IMR-90 (cell line): ENCODE measurements at regions not wholly inside any gene's neighbourhood (a gene's known extent, or its start where the extent isn't known, plus 50 kb on each side); places are given as distances from the start of the nearest gene placed in this dataset.

ENCODE experiments used
- ATAC-seq: fragments of 200-7000 bp; cut with Tn5 transposase; 2 replicates; pipeline ENCODE4 v1.9.1; 2020; ENCODE audit warnings: low read depth, mild to moderate bottlenecking, moderate library complexity
- BruUV-seq: library from RNA; stranded (reverse); fragments of 400-500 nt; replicated peaks from 2 replicates; lab custom pipeline; 2021; lab: Mats Ljungman, UMichigan
- CTCF ChIA-PET: fragments of 300-600 bp; formaldehyde crosslinking; extraction: SDS; loops from one replicate; lab custom pipeline; 2021; ENCODE audit warnings: antibody characterized with exemption; lab: Yijun Ruan, JAX
- POLR2A ChIA-PET: fragments of 300-600 bp; sonication (Branson Sonifier 250); formaldehyde crosslinking; loops from one replicate; lab custom pipeline; 2022; ENCODE audit warnings: antibody characterized with exemption; ENCODE audit not compliant: unreplicated experiment; lab: Charles Lee
- DNase-seq: peaks from one replicate; pipeline ENCODE4 v3.0.0; 2013
- H2AFZ ChIP-seq: replicated peaks from 2 replicates; pipeline ENCODE3; 2013; ENCODE audit warnings: low read length, mild to moderate bottlenecking; ENCODE audit not compliant: poor library complexity
- H2AK5ac ChIP-seq: 2 replicates; pipeline ENCODE4 v1.6.1; 2013; ENCODE audit warnings: low read depth, low read length, inconsistent platforms
- H2AK9ac ChIP-seq: replicated peaks from 2 replicates; pipeline ENCODE3; 2013; ENCODE audit warnings: mild to moderate bottlenecking, low read depth, low read length, moderate library complexity; ENCODE audit not compliant: poor library complexity
- H2BK120ac ChIP-seq: 2 replicates; pipeline ENCODE4 v1.6.1; 2013; ENCODE audit warnings: low read depth, low read length, inconsistent platforms
- H2BK15ac ChIP-seq: 3 replicates; pipeline ENCODE4 v1.6.1; 2013; ENCODE audit warnings: low read depth, low read length, inconsistent platforms
- H2BK20ac ChIP-seq: 2 replicates; pipeline ENCODE4 v1.6.1; 2013; ENCODE audit warnings: low read depth, mild to moderate bottlenecking, inconsistent platforms, low read length, moderate library complexity
- H2BK5ac ChIP-seq: 2 replicates; pipeline ENCODE4 v1.6.1; 2013; ENCODE audit warnings: mild to moderate bottlenecking, low read depth, low read length, inconsistent platforms; ENCODE audit not compliant: poor library complexity, severe bottlenecking
- H3K14ac ChIP-seq: replicated peaks from 2 replicates; pipeline ENCODE4 v1.6.1; 2013; ENCODE audit warnings: low read depth, low read length, inconsistent platforms
- H3K18ac ChIP-seq: 2 replicates; pipeline ENCODE4 v1.6.1; 2013; ENCODE audit warnings: low read depth, low read length, control low read depth
- H3K23ac ChIP-seq: 2 replicates; pipeline ENCODE4 v1.6.1; 2013; ENCODE audit warnings: low read depth, low read length, inconsistent platforms
- H3K27ac ChIP-seq: 2 replicates; pipeline ENCODE4 v1.5.1; 2013; ENCODE audit warnings: mild to moderate bottlenecking, control low read depth, low read length; ENCODE audit not compliant: insufficient read depth
- H3K27me3 ChIP-seq: 2 replicates; pipeline ENCODE4 v1.6.1; 2013; ENCODE audit warnings: low read length; ENCODE audit not compliant: control insufficient read depth, insufficient read depth
- H3K36me3 ChIP-seq: 2 replicates; pipeline ENCODE4 v1.6.1; 2013; ENCODE audit warnings: low read length, mixed read lengths; ENCODE audit not compliant: control insufficient read depth, insufficient read depth
- H3K4ac ChIP-seq: 2 replicates; pipeline ENCODE4 v1.6.1; 2013; ENCODE audit warnings: low read depth, low read length, inconsistent platforms
- H3K4me1 ChIP-seq: 2 replicates; pipeline ENCODE4 v1.6.1; 2013; ENCODE audit warnings: low read length, mixed read lengths; ENCODE audit not compliant: control insufficient read depth, insufficient read depth
- H3K4me2 ChIP-seq: 2 replicates; pipeline ENCODE4 v1.6.1; 2013; ENCODE audit warnings: low read depth, mild to moderate bottlenecking, control low read depth, low read length, moderate library complexity
- H3K4me3 ChIP-seq: 2 replicates; pipeline ENCODE4 v1.5.1; 2013; ENCODE audit warnings: low read depth, mild to moderate bottlenecking, control low read depth, low read length, moderate library complexity; ENCODE audit not compliant: insufficient read depth
- H3K56ac ChIP-seq: 2 replicates; pipeline ENCODE4 v1.6.1; 2013; ENCODE audit warnings: low read length, inconsistent platforms; ENCODE audit not compliant: insufficient read depth; ENCODE audit errors: extremely low read depth
- H3K79me1 ChIP-seq, 2 experiments: 2 replicates each; pipeline ENCODE4 v1.6.1; 2013; ENCODE audit warnings: low read length in 2 of 2, inconsistent platforms in 1 of 2, low read depth in 1 of 2
- H3K9ac ChIP-seq: 2 replicates; pipeline ENCODE4 v1.6.1; 2013; ENCODE audit warnings: low read depth, low read length, control low read depth
- H3K9me1 ChIP-seq: 2 replicates; pipeline ENCODE4 v1.6.1; 2013; ENCODE audit warnings: low read length, inconsistent platforms; ENCODE audit not compliant: insufficient read depth
- H3K9me3 ChIP-seq: 2 replicates; pipeline ENCODE4 v1.6.1; 2013; ENCODE audit warnings: low read length; ENCODE audit not compliant: control insufficient read depth, insufficient read depth
- H4K20me1 ChIP-seq: 2 replicates; pipeline ENCODE4 v1.6.1; 2013; ENCODE audit warnings: low read length, inconsistent platforms; ENCODE audit not compliant: insufficient read depth
- H4K5ac ChIP-seq: 2 replicates; pipeline ENCODE4 v1.6.1; 2013; ENCODE audit warnings: mild to moderate bottlenecking, low read depth, low read length, control low read depth
- H4K8ac ChIP-seq, 2 experiments: 2 replicates each; pipeline ENCODE4 v1.6.1; 2013; ENCODE audit warnings: low read depth in 2 of 2, low read length in 2 of 2, control low read depth in 1 of 2, inconsistent platforms in 1 of 2
- H4K91ac ChIP-seq: 2 replicates; pipeline ENCODE4 v1.6.1; 2013; ENCODE audit warnings: low read depth, low read length, inconsistent platforms; ENCODE audit not compliant: insufficient read depth
- BHLHE40 ChIP-seq: fragments of 150-350 bp; IDR thresholded peaks from 2 replicates; pipeline ENCODE4 v1.6.1; 2016; ENCODE audit warnings: mild to moderate bottlenecking, low read depth, low read length
- CEBPB ChIP-seq: IDR thresholded peaks from 2 replicates; pipeline ENCODE4 v1.6.1; 2012; ENCODE audit warnings: low read depth, low read length, improper control_type of control experiment
- CHD1 ChIP-seq: IDR thresholded peaks from 2 replicates; pipeline ENCODE4 v1.6.1; 2012; ENCODE audit warnings: low read depth, low read length, improper control_type of control experiment
- FOS ChIP-seq: fragments of 150-350 bp; IDR thresholded peaks from 2 replicates; pipeline ENCODE4 v1.6.1; 2016; ENCODE audit warnings: low read depth, low read length
- MAFK ChIP-seq: IDR thresholded peaks from 2 replicates; pipeline ENCODE4 v1.6.1; 2012; ENCODE audit warnings: low read depth, low read length, improper control_type of control experiment
- MAZ ChIP-seq: IDR thresholded peaks from 2 replicates; pipeline ENCODE4 v1.6.1; 2012; ENCODE audit warnings: low read depth, mild to moderate bottlenecking, low read length, improper control_type of control experiment, moderate library complexity, borderline replicate concordance
- MXI1 ChIP-seq: IDR thresholded peaks from 2 replicates; pipeline ENCODE4 v1.6.1; 2012; ENCODE audit warnings: low read depth, mild to moderate bottlenecking, low read length, moderate library complexity, borderline replicate concordance
- NFE2L2 ChIP-seq: fragments of 150-350 bp; IDR thresholded peaks from 2 replicates; pipeline ENCODE4 v1.6.1; 2016; ENCODE audit warnings: low read depth, mild to moderate bottlenecking, low read length
- POLR2A ChIP-seq: IDR thresholded peaks from 2 replicates; pipeline ENCODE4 v1.6.1; 2012; ENCODE audit warnings: mild to moderate bottlenecking, low read depth, low read length
- RCOR1 ChIP-seq: IDR thresholded peaks from 2 replicates; pipeline ENCODE4 v1.6.1; 2012; ENCODE audit warnings: mild to moderate bottlenecking, low read length, improper control_type of control experiment; ENCODE audit not compliant: insufficient replicate concordance
- RFX5 ChIP-seq: IDR thresholded peaks from 2 replicates; pipeline ENCODE4 v1.8.0; 2012; ENCODE audit warnings: low read depth, mild to moderate bottlenecking, low read length, moderate library complexity
- SMC3 ChIP-seq: fragments of 150-350 bp; IDR thresholded peaks from 2 replicates; pipeline ENCODE4 v1.6.1; 2016; ENCODE audit warnings: low read depth, mild to moderate bottlenecking, antibody characterized with exemption, low read length, moderate library complexity
- WGBS, 2 experiments: methylation state at CpG; one replicate each; pipeline versions ENCODE4 v1.1.5 to v1.1.7; 2013; ENCODE audit warnings: missing lambda C conversion rate in 2 of 2; ENCODE audit not compliant: insufficient read length in 1 of 2; ENCODE audit errors: extremely low coverage in 2 of 2; 5-methylcytosine and 5-hydroxymethylcytosine counted together
- dilution Hi-C: fragments of 300-500 bp; cut with HindIII; formaldehyde crosslinking; loops from one replicate; pipeline ENCODE4 v1.14.3; 2018; ENCODE audit warnings: low sequenced_read_pairs; ENCODE audit not compliant: unreplicated experiment
- in situ Hi-C: fragments of 300-500 bp; cut with MboI; formaldehyde crosslinking; loops from 3 replicates; pipeline ENCODE4 v1.14.3; 2019; ENCODE audit warnings: low sequenced_read_pairs, inconsistent platforms, mixed read lengths
- intact Hi-C: fragments of 100-400 bp; cut with micrococcal nuclease; formaldehyde crosslinking; loops from 2 replicates; pipeline ENCODE4 v1.10.0; 2022
- TF ChIP-seq, protein P1 (sequence below): conservative IDR thresholded peaks from 2 replicates; pipeline ENCODE4 v1.5.1; 2012; ENCODE audit warnings: mild to moderate bottlenecking, low read depth, low read length, improper control_type of control experiment
- TF ChIP-seq, protein P2 (sequence below): fragments of 150-350 bp; IDR thresholded peaks from 2 replicates; pipeline ENCODE4 v1.6.1; 2016; ENCODE audit warnings: low read depth, mild to moderate bottlenecking, low read length, moderate library complexity, borderline replicate concordance
- TF ChIP-seq, protein P3 (sequence below): fragments of 150-350 bp; IDR thresholded peaks from 2 replicates; pipeline ENCODE4 v1.6.1; 2017; ENCODE audit warnings: mild to moderate bottlenecking, antibody characterized with exemption, low read length, low read depth

DNA sequence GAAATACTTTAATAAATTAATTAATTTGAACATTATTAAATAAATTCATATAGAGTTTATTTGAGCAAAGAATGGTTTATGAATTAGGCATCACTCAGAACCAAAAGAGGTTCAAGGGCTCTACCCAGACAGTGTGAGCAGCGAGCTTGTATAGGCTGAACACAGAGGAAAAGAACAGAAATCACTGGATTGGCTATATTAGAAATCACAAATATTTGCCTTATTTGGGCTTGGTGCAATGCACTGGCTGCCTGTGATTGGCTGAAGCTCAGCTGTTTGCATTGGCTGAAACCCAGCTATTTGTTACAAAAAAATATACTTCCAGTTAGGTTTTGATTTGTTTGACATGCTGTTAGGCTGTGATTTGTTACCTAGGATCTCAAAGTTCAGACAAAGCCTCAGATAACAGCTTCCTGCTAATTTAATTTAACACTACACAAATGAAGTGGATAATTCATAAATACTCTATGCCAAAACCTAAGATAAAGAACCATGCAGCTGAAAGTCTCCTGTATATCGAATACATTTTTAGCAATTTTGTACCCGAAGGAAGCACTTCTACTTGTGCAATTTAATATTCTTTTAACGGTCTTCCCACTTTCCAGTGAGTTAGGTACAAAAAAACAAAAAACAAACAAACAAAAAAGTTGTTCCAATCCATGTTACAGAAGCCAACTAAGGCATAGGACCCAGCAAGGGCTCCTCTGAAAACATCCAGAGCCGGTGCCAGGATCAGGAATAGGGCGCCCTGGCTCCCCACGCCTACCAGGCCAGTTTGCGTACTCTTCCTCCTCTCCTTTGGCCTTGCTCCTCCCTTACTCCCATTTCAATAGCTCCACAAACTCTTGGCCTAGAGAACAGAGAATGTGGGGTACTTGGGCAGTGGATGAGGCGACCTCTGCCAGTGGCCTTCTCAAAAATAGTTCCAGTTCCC lies 179.1 kb downstream of the DUSP10 start:
- in situ Hi-C loops = no loop called here
- TF ChIP-seq BHLHE40 (no peak), MAZ (no peak), CEBPB (no peak), CHD1 (no peak), FOS (no peak), NFE2L2 (no peak), MXI1 (no peak), SMC3 (no peak), RFX5 (no peak), POLR2A (no peak), RCOR1 (no peak), MAFK (no peak)
- TF ChIP-seq, protein P1, sequence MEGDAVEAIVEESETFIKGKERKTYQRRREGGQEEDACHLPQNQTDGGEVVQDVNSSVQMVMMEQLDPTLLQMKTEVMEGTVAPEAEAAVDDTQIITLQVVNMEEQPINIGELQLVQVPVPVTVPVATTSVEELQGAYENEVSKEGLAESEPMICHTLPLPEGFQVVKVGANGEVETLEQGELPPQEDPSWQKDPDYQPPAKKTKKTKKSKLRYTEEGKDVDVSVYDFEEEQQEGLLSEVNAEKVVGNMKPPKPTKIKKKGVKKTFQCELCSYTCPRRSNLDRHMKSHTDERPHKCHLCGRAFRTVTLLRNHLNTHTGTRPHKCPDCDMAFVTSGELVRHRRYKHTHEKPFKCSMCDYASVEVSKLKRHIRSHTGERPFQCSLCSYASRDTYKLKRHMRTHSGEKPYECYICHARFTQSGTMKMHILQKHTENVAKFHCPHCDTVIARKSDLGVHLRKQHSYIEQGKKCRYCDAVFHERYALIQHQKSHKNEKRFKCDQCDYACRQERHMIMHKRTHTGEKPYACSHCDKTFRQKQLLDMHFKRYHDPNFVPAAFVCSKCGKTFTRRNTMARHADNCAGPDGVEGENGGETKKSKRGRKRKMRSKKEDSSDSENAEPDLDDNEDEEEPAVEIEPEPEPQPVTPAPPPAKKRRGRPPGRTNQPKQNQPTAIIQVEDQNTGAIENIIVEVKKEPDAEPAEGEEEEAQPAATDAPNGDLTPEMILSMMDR = no peak
- TF ChIP-seq, protein P2, sequence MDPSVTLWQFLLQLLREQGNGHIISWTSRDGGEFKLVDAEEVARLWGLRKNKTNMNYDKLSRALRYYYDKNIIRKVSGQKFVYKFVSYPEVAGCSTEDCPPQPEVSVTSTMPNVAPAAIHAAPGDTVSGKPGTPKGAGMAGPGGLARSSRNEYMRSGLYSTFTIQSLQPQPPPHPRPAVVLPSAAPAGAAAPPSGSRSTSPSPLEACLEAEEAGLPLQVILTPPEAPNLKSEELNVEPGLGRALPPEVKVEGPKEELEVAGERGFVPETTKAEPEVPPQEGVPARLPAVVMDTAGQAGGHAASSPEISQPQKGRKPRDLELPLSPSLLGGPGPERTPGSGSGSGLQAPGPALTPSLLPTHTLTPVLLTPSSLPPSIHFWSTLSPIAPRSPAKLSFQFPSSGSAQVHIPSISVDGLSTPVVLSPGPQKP = no peak
- TF ChIP-seq, protein P3, sequence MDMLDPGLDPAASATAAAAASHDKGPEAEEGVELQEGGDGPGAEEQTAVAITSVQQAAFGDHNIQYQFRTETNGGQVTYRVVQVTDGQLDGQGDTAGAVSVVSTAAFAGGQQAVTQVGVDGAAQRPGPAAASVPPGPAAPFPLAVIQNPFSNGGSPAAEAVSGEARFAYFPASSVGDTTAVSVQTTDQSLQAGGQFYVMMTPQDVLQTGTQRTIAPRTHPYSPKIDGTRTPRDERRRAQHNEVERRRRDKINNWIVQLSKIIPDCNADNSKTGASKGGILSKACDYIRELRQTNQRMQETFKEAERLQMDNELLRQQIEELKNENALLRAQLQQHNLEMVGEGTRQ = no peak

More for the DNA sequence above, 179.1 kb downstream of the DUSP10 start:
- Histone ChIP-seq H4K8ac (no peak overlapping the region), H3K27me3 (no peaks in the 10 kb centered on the region), H3K14ac (no peak overlapping the region), H3K9me3 (no peaks in the 10 kb centered on the region), H3K9ac (no peak overlapping the region), H2AK9ac (no peak overlapping the region), H2AFZ (no peak overlapping the region), H3K36me3 (no peaks in the 10 kb centered on the region), H3K4me3 (no peak overlapping the region), H3K4me2 (no peak overlapping the region), H3K4me1 (peaks cover under 1% of the 10 kb centered on the region; the same call in 1 of the 2 replicates), H2BK20ac (no peak overlapping the region), H2BK120ac (no peak overlapping the region), H3K56ac (no peak overlapping the region), H2BK15ac (no peak overlapping the region), H4K5ac (no peak overlapping the region), H2BK5ac (no peak overlapping the region), H3K18ac (no peak overlapping the region), H4K91ac (no peak overlapping the region), H4K20me1 (no peaks in the 10 kb centered on the region), H3K79me1 (no peaks in the 10 kb centered on the region), H3K4ac (no peak overlapping the region), H3K27ac (no peak overlapping the region), H3K9me1 (peaks cover under 1% of the 10 kb centered on the region; the same call in 1 of the 2 replicates), H2AK5ac (no peak overlapping the region), H3K23ac (no peak overlapping the region)
- no TSS peak for BruUV-seq
- intact Hi-C loops = no loop called here
- CTCF ChIA-PET = no interaction called here
- WGBS, 2 experiments = 86% methylated on average over 1 of the region's 9 CpGs; no CpG with 5 or more reads in 1 of the 2 experiments
- dilution Hi-C loops = no loop called here
- no peak for DNase-seq
- POLR2A ChIA-PET = no interaction called here
- ATAC-seq = no peak
